ENCODE measurements at regions not wholly inside any gene's neighbourhood (a gene's known extent, or its start where the extent isn't known, plus 50 kb on each side); places are given as distances from the start of the nearest gene placed in this dataset. TPM values are rescaled to one million over a fixed set of nuclear protein-coding genes. Genes with fewer than 3 reads are reported as not detected.

Small RNA genes in the stretch of these regions (small RNA-seq; reads per million reads assigned to genes)
- gene RNU6-1085P, result not detected
